Cerebellar cortex (tissue), 1 donor: ENCODE measurements at regions not wholly inside any gene's neighbourhood (a gene's known extent, or its start where the extent isn't known, plus 50 kb on each side); places are given as distances from the start of the nearest gene placed in this dataset.
"Not testable (repeated sequence)": the region's sequence is repeated elsewhere in the genome, so short reads cannot be mapped to it uniquely, and the experiment has no call there.

Source experiments
- DNase-seq: peaks from one replicate; pipeline ENCODE4 v3.0.0-alpha.2; 2015; ENCODE audit warnings: low spot score

DNA sequence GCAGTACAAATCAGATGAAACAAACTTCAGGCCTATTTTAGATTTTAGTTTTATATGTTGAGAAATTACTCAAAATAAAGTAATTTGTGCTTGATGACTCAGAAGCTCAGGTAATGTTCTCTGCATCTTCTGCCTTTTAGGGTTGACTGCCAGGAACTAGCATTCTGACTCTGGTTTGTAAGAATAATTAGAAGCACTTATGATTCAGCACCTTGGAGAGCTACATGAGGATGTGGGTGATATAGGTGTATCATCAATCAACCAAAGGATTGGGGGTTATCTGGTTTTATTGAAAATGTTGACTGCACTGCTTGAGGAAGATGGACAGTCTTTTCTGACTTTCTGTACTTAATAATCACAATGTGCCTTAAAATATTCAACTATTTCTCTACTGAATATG is 118.7 kb upstream of the SGCD start:
- no peak for DNase-seq

DNA sequence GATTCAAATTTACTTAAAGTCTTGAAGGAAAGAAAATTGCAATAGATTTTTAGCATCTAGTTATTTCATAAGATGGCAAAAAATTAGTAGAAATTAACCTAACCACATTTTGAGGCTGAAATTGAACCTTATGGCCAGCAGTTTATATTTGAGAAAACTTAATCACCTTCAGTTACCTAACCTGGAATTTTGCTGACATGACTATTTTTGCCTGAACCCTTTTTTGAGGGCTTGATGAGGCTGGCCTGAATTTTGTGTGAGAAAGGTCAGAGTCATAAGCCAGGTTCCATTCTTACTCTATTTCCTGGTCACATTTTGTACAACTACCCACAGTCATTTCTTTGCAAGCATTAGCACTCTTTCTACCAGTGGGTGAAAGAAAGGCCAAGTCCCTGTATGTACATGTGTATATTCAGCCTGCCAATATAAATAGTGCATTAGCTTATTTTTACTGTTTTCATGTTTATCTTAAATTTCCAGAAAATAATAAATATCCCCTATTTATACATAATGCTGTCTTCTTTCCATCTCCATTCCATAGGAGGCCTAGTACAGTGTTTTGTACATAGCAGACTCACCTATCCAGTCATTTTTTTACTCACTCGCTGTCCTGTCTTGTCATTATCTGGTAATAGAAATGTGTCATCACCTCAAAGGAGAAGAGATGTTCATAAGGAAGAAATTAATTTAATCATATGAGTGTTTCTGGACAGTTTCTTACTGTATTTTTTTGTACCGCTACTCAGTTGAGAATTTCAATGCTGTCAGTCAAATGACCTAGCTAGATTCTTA is 108.4 kb upstream of the SGCD start:
- DNase-seq: no peak

DNA sequence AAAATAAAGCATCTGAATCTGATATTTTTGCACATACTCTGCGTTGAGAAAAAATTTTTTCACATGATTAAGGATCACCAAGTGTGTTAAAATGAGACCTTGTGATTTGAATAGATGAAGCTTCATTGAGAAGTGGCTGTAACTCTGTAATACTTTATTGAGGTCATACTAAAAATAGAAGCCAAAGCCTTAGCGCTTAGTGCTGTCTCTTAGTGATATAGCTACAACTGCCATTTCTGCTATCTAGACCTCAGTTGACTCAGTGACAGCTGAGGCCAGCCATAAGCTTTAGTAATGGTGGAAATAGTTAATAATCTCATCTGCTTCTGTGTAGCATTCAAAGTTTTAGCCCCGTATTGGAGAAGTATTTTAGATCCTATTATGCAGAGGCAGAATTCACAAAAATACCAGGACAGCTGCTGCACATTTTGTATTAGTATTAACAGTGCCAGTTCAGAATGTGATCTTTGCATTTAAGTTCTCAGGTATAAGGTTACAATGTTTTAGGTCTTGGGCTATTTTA is 107.4 kb upstream of the SGCD start:
- no peak for DNase-seq

DNA sequence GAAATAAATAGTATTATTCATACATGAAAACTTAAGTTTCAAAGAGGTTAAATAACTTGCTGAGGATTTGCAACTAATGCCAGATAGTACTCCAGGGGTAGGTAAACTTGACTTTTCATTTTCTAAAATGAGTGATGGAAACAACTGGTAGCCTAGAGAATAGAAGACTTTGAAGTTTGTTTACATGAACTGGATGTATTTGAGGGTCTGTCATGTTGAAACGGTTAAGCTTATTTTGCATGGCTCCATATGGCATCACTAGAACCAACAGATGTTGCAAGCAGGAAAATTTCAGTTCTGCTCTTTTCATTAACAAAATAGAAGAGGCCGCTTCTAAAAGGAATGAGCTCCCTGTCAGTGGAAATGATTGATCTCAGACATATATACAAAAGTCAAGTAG is 105.1 kb upstream of the SGCD start:
- no peak for DNase-seq

DNA sequence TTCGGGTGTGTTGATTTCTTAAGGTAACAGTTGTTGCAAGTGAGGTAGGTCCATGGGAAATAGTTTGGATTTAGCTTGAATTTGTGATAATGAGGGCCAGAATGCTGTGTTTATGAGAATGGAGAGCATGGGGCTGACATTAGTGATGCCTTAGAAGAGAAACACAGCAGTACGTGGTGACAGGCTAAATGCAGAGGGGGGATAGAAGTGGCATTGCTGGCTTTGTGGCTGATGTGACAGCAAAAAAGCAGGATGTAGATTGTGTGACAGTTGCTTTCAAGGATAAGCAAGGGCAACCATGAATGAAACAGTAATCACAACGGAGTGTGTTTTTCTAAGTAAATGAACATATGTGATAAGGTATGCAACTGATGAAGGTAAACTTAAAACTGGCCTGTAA is 103.4 kb upstream of the SGCD start:
- no peak for DNase-seq

DNA sequence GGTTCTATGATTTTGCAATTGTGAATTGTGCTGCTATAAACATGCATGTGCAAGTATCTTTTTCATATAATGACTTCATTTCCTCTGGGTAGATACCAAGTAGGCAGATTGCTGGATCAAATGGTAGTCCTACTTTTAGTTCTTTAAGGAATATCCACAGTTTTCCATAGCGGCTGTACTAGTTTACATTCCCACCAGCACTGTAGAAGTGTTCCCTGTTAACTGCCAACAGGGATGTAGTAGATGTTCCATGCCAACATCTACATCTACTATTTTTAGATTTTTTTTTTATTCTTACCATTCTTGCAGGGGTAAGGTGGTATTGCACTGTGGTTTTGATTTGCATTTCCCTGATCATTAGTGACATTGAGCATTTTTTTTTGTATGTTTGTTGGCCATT is 100.5 kb upstream of the SGCD start:
- DNase-seq: not testable (repeated sequence)

DNA sequence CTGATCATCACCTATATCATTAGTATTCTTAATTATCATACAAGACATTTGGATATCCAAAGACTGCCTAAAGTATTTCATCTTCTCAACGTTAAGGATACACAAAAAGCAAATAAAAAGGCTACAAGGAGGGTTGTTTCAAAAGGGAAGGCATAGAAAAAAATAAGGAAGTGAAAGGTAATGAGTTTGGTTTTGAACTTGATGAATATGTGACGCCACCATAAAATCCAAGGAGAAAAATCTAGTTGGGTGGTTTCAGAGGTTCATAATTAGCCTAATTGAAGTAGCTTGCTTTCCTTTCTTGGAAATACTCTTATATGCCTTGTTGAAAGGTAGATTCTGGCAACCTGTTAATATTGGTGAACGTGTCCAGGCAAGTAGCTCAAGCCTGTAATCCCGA is 96.1 kb upstream of the SGCD start:
- DNase-seq: no peak

DNA sequence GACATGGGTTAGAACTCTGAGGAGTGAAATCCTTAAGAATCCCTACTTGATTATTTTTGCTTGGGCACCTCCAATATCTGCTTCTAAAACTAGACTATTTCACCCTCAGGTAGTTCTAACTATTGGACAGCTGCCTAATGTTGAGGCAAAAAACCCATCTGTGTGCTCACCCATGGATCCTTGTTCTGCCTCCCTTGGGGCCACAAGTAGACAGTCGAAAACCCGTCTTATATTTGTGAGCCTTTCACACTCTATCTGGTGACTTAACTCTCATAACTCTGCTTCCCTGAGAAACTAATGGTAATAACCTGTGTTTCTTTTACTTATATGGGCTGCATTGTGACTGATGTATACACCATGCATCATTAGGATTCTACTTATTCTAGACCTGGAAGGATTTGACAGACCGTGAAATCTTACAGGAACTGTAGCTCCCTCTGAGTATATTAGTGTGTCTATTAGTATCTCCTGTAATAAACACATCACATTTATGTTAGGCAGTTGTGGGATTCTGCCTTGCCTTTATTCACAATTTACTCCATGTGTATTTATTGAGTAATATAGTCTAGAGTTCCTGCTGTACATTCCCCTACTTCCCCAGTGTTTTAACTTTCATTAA is 94.6 kb upstream of the SGCD start:
- DNase-seq: no peak

DNA sequence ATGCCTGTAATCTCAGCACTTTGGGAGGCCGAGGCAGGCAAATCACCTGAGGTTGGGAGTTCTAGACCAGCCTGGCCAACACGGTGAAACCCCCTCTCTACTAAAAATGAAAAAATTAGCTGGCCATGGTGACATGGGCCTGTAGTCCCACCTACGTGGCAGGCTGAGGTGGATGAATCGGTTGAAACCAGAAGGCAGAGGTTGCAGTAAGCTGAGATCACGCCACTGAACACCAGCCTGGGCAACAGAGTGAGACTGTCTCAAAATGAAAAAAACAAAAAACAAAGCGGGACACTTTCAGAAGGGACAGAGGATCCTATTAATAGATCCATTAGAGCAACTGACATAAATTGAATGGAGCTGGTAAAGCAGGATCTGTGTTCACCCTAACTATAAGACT is 89.6 kb upstream of the SGCD start:
- DNase-seq: no peak

DNA sequence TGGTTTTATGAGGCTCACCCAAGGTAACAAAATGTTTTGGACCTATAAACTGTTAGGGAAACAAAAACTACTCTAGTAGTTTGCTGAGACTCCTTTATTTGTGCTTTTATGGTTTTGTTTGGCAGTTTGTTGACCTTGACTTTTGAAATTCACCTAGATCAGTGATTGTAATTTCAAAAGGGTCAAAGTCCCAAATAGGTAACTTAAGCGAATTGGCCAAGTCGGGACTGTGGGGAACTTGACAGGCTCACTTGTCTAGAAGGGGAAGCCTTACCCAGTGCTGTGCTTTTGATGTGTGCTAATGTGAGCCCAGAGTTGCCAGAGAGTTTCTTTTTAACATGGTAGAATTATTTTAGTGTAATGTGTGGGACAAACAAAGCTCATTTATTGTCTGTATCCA is 87.2 kb upstream of the SGCD start:
- no peak for DNase-seq

DNA sequence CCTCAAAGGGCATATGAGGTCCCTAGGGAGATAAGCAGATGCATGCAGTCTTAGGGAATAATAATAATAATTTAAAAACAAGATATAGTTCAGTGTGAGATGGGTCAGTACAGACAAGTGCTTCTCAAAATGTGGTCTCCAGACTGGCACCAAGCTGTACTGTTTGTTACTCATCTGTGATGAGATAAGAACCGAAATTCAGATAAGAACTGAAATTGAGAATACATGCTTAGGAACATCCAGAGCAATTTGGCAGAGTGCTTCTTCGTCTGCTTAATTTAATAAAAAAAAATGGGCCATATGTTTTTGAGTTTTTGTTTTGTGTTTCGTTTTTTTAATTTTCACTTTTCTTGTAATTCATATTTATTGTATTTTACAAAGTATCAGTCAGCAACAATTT is 86.5 kb upstream of the SGCD start:
- DNase-seq: no peak

DNA sequence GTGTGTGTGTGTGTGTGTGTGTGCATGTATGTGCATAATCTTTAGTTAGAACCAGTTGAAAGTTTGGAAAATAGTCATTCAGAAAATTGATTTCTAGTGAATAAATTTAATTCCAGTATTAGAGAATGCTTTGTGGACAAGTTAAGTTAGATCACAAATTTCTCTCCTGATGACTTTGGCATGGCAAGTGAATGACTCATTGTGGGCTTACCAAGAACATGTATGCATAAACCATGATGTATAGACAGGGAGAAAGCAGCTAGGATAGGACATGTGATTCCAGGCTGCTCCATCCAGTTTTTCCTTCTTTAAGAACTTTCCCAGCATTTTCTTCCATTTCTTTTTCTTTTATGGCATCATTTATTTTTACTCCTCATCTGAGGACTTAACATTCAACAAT is 85.7 kb upstream of the SGCD start:
- DNase-seq: no peak

DNA sequence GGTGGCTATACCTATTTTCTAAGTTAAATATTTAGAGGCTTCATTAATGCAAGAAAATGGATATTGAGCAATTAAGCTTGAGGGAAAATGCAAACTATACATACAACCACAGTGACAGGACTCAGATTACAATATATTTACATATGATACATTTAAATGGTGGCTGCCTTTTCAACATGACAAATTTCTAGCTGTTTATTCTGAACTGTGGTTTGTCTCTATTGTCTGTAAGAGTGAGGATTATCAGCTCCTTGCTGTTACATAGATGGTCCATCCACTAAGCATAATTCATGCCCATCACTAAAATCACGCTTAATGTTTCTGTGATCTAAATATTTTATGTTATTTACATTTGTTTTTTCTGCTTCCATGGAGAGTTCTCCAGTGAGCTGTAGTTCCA is 81.1 kb upstream of the SGCD start:
- DNase-seq: no peak

DNA sequence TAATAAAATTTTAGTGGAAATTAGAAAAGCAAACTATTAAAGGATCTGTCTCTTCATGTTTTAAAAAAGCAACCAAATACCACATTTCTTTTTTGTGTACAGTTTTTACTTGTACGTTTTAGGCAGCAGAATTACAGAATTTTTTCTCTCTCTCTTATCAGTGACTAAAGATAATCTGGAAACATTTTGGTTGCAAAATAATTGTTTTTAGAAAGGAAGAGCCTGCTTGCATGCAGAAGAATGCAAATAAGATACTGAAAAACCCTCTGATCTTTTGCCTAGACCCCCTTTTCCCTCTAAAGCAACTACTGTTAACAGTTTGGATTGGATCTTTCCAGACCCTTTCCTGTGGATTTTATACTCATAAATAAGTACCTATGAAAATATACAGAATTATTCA is 75.9 kb upstream of the SGCD start:
- no peak for DNase-seq

DNA sequence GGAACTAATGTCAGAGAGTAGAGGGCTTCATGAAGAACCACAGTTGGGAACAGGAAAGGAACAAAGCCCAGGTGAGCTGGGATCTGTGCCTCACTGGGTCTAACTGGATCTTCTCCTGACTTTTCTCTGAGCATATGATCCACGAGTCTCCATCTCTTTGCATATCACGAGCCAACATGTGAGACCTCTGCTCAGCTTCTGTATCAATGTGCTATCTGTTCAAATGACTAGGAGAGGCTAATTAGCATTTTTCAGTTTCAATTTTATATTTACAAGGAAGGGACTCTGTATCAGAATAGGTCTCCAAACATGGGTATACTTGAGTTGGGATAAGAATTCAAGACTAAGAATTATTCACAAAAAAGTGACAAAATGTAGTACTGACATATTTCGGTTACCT is 73.8 kb upstream of the SGCD start:
- DNase-seq: no peak

DNA sequence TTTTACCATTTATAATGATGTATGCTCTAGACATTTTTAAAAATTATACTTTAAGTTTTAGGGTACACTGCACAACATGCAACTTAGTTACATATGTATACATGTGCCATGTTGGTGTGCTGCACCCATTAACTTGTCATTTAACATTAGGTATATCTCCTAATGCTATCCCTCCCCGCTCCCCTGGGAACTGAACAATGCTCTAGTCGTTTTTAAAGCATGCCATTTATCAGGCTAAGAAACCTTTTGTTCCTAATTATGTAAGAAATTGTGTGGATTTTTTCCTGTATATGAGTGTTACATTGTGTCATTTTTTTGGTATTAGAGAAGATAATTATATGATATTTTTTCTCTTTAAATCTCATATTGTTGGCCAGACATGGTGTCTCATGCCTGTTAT is 72.8 kb upstream of the SGCD start:
- no peak for DNase-seq

DNA sequence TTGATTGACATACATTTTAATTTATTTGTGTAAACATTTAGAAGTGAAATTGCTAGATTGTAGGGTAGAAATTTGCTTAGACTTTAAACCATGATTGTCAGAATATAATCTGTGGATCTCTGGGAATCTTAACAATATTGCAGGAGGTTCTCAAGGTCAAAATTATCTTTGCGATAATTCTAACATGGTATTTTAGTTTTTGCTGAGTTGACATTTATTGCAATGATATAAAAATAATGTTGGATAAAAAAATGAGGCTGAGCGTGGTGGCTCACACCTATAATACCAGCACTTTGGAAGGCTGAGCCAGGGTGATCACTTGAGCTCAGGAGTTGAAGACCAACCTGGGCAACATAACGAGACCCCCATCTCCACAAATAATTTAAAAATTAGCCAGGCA is 70.3 kb upstream of the SGCD start:
- no peak for DNase-seq

DNA sequence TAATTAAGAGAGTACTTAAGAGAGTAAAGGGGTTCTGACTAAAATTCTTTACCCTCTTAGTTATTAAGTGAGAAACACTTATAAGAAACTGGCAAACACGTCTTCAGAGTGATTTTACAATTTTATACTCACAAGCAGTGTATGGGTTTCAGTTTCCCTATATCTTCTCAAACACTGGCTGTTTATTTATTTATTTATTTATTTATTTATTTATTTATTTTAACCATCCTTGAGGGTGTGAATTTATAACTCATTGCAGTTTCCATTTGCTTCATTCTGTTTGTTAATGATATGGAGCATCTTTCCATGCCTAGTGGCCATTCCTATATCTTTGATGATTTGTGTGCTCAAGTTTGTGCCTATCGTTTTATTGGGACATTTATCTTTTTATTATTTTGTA is 68.0 kb upstream of the SGCD start:
- no peak for DNase-seq

DNA sequence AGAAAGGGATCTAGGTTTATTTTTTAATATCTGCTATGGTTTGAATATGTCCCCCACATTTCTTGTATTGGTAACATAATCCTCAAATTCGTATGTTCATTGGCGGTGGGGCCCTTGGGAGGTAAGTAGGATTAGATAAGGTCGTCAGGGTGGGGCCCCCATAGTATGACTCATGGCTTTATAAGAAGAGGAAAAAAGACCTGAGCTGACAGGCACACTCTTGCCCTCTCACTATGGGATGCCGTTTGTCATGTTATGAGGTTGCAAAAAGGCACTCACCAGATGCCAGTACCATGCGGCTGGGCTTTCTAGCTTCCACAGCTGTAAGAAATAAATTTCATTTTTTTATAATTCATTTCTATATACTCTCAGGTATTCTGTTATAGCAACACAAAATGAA is 67.3 kb upstream of the SGCD start:
- no peak for DNase-seq

DNA sequence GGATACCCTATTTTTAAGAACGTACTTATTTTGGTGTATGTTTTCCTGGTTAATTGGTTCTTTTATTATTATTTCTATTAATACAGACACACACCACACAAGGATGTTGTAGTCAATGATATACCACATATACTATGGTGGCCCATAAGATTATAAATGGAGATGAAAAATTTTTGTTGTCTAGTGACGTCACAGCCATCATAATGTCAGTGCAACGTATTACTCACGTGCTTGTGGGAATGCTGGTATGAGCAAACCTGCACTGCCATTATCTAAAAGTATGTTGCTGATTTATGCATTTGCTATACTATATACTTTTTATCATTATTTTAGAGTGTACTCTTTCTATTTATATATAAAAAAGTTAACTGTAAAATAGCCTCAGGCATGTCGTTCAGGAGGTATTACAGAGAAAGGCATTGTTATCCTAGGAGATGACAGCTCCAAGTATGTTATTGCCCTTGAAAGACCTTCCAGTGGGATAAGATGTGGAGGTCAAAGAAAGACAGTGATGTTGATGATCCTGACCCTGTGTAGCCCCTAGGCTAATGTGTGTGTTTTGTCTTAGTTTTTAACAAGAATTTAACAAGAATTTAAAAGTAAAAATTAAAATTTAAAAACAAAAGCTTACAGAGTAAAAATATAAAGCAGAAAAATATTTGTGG is 65.6 kb upstream of the SGCD start:
- no peak for DNase-seq

DNA sequence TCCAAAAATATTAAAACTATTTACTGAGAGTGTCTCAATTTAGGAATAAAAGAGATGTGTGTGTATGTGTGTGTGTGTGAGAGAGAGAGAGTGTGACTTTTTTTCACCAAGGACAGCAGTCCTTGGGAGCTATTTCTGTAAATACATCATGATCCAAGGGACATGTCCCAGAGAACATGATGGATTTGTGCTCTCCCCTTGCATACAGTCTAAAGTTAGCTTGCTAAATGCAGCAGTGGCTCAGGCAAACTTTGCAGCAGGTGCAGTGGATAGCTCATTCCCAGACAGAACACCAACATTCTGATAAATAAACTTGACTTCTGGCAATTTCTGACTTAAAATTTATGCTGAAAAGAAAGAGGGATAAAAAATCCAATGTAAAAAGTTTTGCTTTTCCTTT is 55.4 kb upstream of the SGCD start:
- no peak for DNase-seq

DNA sequence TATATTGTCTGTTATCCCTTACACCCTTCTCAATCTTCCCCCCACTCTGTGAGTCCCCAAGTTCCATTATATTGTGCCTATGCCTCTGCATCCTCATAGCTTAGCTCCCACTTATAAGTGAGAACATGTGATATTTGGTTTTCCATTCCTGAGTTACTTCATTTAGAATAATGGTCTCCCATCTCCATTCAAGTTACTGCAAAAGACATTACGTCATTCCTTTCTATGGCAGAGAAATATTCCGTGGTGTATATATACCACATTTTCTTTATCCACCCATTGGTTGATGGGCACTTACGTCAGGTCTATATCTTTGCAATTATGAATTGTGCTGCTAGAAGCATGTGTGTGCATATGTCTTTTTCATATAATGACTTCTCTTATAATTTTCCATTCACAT is 54.8 kb upstream of the SGCD start:
- DNase-seq: no peak

DNA sequence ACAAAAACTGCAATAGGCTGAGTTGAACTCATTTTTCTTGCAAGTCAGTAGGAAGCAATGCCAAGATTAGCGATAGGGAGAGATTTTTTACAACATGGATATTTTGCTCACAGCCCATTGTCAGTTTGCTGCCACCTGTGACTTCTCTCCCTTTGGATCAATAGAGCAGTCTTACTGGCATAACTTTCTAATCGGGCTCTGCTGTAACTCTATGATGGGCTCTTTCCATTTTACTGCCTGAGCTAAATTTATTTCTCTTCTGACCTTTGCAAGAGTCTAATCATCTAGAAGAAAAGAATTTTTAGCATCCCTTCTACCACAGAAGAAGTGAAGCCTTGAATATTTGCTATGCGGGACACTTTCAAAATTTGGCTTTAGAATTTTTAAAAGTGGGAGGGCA is 53.6 kb upstream of the SGCD start:
- DNase-seq: no peak
